Ishikawa (cell line): ENCODE measurements at regions not wholly inside any gene's neighbourhood (a gene's known extent, or its start where the extent isn't known, plus 50 kb on each side); places are given as distances from the start of the nearest gene placed in this dataset.

Source experiments
- CREB1 ChIP-seq: IDR thresholded peaks from 2 replicates; pipeline ENCODE4 v1.6.1; 2012; ENCODE audit warnings: low read depth
- EGR1 ChIP-seq: IDR thresholded peaks from 2 replicates; pipeline ENCODE4 v1.6.1; 2012
- EP300 ChIP-seq: IDR thresholded peaks from 2 replicates; pipeline ENCODE4 v1.6.1; 2012; ENCODE audit warnings: borderline replicate concordance
- FOXM1 ChIP-seq: IDR thresholded peaks from 2 replicates; pipeline ENCODE4 v1.6.1; 2012; ENCODE audit warnings: low read depth, borderline replicate concordance
- NFIC ChIP-seq: IDR thresholded peaks from 2 replicates; pipeline ENCODE4 v1.6.1; 2012
- RAD21 ChIP-seq: IDR thresholded peaks from 2 replicates; pipeline ENCODE4 v1.6.1; 2012; ENCODE audit warnings: low read depth
- TAF1 ChIP-seq: IDR thresholded peaks from 2 replicates; pipeline ENCODE4 v1.6.1; 2012; ENCODE audit warnings: low read depth, mild to moderate bottlenecking
- TCF12 ChIP-seq: IDR thresholded peaks from 2 replicates; pipeline ENCODE4 v1.6.1; 2012; ENCODE audit warnings: low read depth
- TEAD4 ChIP-seq: IDR thresholded peaks from 2 replicates; pipeline ENCODE4 v1.6.1; 2012
- YY1 ChIP-seq: IDR thresholded peaks from 2 replicates; pipeline ENCODE4 v1.6.1; 2012; ENCODE audit warnings: low read depth
- ZBTB7A ChIP-seq: IDR thresholded peaks from 2 replicates; pipeline ENCODE4 v1.6.1; 2012; ENCODE audit warnings: low read depth

DNA sequence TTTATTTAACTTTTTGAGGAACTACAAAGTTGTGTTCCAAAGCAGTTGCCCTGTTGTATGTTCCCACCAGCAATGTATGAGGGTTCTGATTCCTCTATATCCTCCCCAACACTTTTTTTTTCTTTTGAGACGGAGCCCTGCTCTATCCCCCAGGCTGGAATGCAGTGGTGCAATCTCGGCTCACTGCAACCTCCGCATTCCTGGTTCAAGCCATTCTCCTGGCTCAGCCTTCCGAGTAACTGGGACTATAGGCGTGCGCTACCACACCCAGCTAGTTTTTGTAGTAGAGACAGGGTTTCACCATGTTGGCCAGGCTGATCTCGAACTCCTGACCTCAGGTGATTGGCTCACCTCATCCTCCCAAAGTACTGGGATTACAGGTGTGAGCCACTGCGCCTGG is 60.4 kb upstream of the ENAH start:
- TF ChIP-seq TEAD4 (peak; percentile 72), NFIC (no peak), FOXM1 (no peak), EP300 (no peak)

DNA sequence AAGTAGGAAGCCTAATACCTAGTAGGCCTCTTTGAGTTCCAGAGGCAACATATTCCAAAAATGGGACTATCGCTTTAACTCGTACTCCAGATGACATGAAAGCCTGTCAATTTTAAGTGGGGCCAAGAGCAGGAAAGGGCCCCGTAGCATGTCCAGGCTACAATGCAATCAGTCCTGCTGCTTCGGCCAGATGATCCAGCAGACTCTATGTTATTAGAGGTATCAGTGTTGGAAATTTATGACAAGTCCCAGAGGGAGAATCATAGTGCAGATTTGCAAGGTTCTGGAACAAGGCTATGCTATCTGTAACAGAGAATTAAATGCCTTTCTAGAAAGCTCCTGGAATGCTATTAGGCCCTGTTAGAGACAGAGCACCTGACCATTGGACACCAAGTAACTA is 56.7 kb upstream of the SRP9 start:
- no peak for TF ChIP-seq YY1
- TF ChIP-seq EP300, result no peak
- no peak for TF ChIP-seq TEAD4
- TF ChIP-seq TCF12, result no peak
- no peak for TF ChIP-seq FOXM1

DNA sequence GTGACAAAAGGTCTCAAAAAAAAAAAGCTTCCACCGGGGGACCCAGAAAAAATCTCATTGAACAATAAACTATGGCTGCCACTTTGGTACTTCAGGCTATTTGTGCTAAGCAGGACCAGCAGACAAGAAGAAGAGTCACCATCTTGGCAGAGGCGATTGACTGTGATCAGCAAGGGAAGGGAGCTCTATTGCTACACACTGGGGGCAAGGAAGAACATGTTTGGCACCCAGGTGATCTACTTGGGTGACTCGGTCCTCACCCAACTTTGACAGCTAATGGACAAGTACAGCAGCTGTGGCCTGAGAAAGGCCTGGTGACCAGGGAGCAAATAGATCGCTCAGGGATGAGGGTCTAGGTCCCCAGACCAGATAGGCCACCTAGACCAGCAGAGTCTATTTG is 53.4 kb upstream of the SRP9 start:
- TF ChIP-seq CREB1, result no peak
- TF ChIP-seq ZBTB7A, result no peak
- TF ChIP-seq EP300, result no peak
- no peak for TF ChIP-seq TEAD4
- no peak for TF ChIP-seq EGR1
- no peak for TF ChIP-seq TAF1
- no peak for TF ChIP-seq YY1
- TF ChIP-seq FOXM1, result no peak
- no peak for TF ChIP-seq TCF12
- TF ChIP-seq RAD21, result no peak
